OCI-LY3 (cell line): ENCODE measurements at regions not wholly inside any gene's neighbourhood (a gene's known extent, or its start where the extent isn't known, plus 50 kb on each side); places are given as distances from the start of the nearest gene placed in this dataset.
A peak's percentile ranks its signal among the peaks of the same experiment; 100 is the strongest.

ENCODE experiments used
- H2AFZ ChIP-seq: fragments of 200-600, 300-600 bp; shearing (Covaris generic); 2 replicates; pipeline ENCODE4 v1.6.0; 2014; ENCODE audit warnings: antibody characterized with exemption, low read depth, low read length
- H3K27ac ChIP-seq: fragments of 200-600, 300-600 bp; sonication (generic); 2 replicates; pipeline ENCODE4 v1.5.1; 2014; ENCODE audit warnings: mild to moderate bottlenecking, low read length, moderate library complexity, mixed read lengths
- H3K27me3 ChIP-seq: fragments of 200-600, 300-600 bp; sonication (generic); 2 replicates; pipeline ENCODE4 v1.6.1; 2014; ENCODE audit warnings: low read depth, low read length, mixed read lengths
- H3K36me3 ChIP-seq: fragments of 200-600, 300-600 bp; sonication (generic); replicated peaks from 2 replicates; pipeline ENCODE3; 2014; ENCODE audit warnings: low read depth, low read length, mixed read lengths
- H3K4me1 ChIP-seq: fragments of 300-600, 200-600 bp; sonication (generic); 2 replicates; pipeline ENCODE4 v1.6.1; 2014; ENCODE audit warnings: low read length, mixed read lengths
- H3K4me2 ChIP-seq: fragments of 200-600, 300-600 bp; sonication (generic); 2 replicates; pipeline ENCODE4 v1.6.1; 2014; ENCODE audit warnings: low read length, mixed read lengths
- H3K4me3 ChIP-seq: fragments of 300-600, 200-600 bp; sonication (generic); 2 replicates; pipeline ENCODE4 v1.5.1; 2014; ENCODE audit warnings: antibody characterized with exemption, mild to moderate bottlenecking, low read length, moderate library complexity
- H3K79me2 ChIP-seq: fragments of 300-600, 200-600 bp; shearing (Covaris generic); 2 replicates; pipeline ENCODE4 v1.6.1; 2014; ENCODE audit warnings: mild to moderate bottlenecking, low read length, mixed read lengths
- H3K9ac ChIP-seq: fragments of 300-600, 200-600 bp; shearing (Covaris generic); 2 replicates; pipeline ENCODE4 v1.6.0; 2014; ENCODE audit warnings: mild to moderate bottlenecking, low read length, moderate library complexity
- H3K9me3 ChIP-seq: fragments of 200-600, 300-600 bp; shearing (Covaris generic); 2 replicates; pipeline ENCODE4 v1.6.1; 2014; ENCODE audit warnings: low read length, mixed read lengths; ENCODE audit not compliant: insufficient read depth
- H4K20me1 ChIP-seq: fragments of 200-600, 300-600 bp; sonication (generic); 2 replicates; pipeline ENCODE4 v1.6.1; 2016; ENCODE audit warnings: low read length, mixed read lengths; ENCODE audit not compliant: insufficient read depth
- EZH2phosphoT487 ChIP-seq: fragments of 200-600 bp; shearing (Covaris generic); IDR thresholded peaks from 2 replicates; pipeline ENCODE4 v1.6.1; 2018; ENCODE audit warnings: antibody characterized with exemption, mixed run types, low read depth
- TF ChIP-seq, protein P1 (sequence below): fragments of 200-600, 300-600 bp; sonication (generic); IDR thresholded peaks from 2 replicates; pipeline ENCODE4 v1.5.1; 2014; ENCODE audit warnings: antibody characterized with exemption, low read length, low read depth

DNA sequence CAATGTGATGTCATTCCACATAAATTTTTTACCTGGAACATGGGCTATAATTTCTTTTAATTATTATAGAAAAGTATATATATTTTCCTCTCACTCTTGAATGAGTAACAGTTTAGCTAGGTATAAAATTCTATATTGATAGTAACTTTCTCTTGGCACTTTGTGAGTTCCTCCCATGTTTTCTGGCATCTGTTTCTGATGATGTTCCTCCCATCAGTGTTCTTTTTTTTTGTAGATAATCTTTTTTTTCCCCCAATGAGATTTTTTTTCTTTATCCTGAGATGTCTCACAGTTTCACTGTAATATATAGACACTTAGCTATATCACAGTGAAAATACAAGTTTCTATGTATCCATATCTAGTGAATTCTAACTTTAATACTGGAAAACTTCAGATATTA lies 75.2 kb downstream of the IER5 start:
- H3K79me2 ChIP-seq = no peaks in the 10 kb centered on the region
- no peak overlapping the region for H3K4me2 ChIP-seq
- no peak overlapping the region for H3K9ac ChIP-seq
- no peak overlapping the region for H3K4me3 ChIP-seq
- TF ChIP-seq, protein P1, sequence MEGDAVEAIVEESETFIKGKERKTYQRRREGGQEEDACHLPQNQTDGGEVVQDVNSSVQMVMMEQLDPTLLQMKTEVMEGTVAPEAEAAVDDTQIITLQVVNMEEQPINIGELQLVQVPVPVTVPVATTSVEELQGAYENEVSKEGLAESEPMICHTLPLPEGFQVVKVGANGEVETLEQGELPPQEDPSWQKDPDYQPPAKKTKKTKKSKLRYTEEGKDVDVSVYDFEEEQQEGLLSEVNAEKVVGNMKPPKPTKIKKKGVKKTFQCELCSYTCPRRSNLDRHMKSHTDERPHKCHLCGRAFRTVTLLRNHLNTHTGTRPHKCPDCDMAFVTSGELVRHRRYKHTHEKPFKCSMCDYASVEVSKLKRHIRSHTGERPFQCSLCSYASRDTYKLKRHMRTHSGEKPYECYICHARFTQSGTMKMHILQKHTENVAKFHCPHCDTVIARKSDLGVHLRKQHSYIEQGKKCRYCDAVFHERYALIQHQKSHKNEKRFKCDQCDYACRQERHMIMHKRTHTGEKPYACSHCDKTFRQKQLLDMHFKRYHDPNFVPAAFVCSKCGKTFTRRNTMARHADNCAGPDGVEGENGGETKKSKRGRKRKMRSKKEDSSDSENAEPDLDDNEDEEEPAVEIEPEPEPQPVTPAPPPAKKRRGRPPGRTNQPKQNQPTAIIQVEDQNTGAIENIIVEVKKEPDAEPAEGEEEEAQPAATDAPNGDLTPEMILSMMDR = no peak
- H3K27ac ChIP-seq = no peak overlapping the region
- H3K36me3 ChIP-seq = peaks cover 4% of the 10 kb centered on the region
- no peaks in the 10 kb centered on the region for H3K27me3 ChIP-seq
- no peak overlapping the region for H2AFZ ChIP-seq
- H3K4me1 ChIP-seq = peaks cover 4% of the 10 kb centered on the region; the same call in 1 of the 2 replicates
- H4K20me1 ChIP-seq = no peaks in the 10 kb centered on the region
- H3K9me3 ChIP-seq = peaks cover 9% of the 10 kb centered on the region; the same call in 1 of the 2 replicates

DNA sequence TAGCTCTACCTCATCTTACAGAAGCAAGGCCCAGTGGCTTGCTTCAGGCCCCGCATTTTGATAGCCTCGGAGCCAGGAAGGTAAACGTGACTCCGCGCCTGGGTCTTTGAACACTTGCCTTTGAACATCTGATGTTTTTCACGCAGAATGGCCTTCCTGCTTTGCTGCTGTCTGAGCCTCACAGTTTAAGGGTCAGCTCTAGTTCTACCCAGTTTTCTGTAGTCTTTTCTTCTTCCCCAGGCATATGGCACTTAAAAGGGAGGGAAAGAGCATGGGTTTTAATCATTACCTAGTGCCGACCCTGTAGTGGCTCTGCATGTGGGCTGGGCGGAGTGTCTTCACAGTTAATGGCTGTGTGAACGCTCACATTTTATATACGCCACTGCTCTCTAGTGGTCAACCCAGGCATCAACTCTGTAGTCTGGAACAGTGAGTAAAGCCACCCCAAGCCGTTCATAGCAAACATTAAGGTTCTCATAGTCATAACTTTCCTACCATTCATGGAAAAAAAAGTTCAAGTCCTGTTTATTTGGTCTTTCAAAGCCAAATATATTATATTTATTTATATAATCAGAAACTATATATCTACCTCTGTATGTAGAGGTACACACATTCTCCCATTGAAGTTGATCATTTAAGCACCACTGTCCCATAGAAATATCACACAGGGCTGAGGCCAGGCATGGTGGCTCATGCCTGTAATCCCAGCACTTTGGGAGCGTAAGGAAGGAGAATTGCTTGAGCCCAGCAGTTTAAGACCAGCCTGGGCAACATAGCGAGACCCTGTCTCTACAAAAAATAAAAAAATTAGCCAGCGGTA lies 78.1 kb downstream of the IER5 start:
- Histone ChIP-seq H3K27me3 (no peaks in the 10 kb centered on the region), H3K9ac (no peak overlapping the region), H3K9me3 (peaks cover 9% of the 10 kb centered on the region; the same call in 1 of the 2 replicates), H2AFZ (peak overlapping the region; percentile 71), H3K4me1 (peaks cover 4% of the 10 kb centered on the region; the same call in 1 of the 2 replicates), H3K4me3 (peak overlapping the region; percentile 19), H4K20me1 (no peaks in the 10 kb centered on the region), H3K79me2 (no peaks in the 10 kb centered on the region), H3K27ac (no peak overlapping the region), H3K36me3 (peaks cover 4% of the 10 kb centered on the region), H3K4me2 (peak overlapping the region; percentile 53)
- no peak for TF ChIP-seq EZH2phosphoT487
- TF ChIP-seq, protein P1 = peak; percentile 92

DNA sequence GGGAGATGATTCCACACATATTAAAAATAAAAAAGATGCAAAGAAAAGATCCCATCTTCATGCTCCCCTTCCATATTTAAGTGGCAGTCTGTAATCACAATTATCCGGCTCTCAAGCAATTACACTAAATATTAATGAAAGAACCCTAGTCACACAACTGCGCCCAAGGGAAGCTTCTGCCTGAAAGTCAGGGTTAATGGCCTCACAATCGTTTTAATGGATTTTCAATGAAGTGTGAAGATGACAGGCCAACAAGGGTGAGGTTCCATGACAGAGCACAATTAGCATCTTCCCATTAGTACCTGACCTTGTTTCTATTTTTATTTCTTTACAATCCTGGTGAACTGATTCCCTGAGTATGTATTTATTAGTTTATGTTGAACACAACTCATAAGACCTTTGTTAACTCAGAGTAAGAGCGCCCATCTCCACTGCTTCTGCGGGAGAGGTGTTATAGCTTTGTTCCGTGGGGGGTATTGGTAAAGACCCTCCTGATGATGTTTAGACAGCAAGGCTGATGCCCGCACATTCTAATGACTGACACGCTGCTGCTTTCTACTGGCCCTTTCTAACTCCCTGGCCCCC lies 80.9 kb downstream of the IER5 start:
- Histone ChIP-seq H3K4me3 (no peak overlapping the region), H3K4me2 (no peak overlapping the region), H3K27me3 (no peaks in the 10 kb centered on the region), H3K9ac (no peak overlapping the region), H3K36me3 (no peaks in the 10 kb centered on the region), H3K27ac (no peak overlapping the region), H4K20me1 (no peaks in the 10 kb centered on the region), H3K9me3 (peaks cover 18% of the 10 kb centered on the region), H3K79me2 (no peaks in the 10 kb centered on the region), H2AFZ (no peak overlapping the region), H3K4me1 (peaks cover 4% of the 10 kb centered on the region; the same call in 1 of the 2 replicates)
- no peak for TF ChIP-seq EZH2phosphoT487
- TF ChIP-seq, protein P1 = no peak

DNA sequence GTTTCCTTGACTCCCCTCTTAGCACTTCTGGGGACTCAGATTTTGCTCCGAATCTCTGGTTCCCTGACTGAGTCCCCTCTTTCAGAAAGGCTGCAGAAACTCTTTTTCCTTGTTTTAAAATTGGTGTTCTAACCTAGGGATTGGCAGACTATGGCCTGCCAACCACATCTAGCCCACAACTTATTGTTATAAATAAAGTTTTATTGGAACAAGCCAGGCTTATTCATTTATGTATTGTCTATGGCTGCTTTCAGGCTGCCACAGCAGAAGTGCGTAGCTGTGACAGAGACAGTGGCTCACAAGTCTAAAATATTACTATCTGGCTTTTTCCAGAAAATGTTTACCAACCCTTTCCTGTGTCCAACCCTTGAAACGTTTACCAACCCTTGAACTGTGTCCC lies 81.7 kb downstream of the IER5 start:
- Histone ChIP-seq H3K4me1 (peaks cover 4% of the 10 kb centered on the region; the same call in 1 of the 2 replicates), H4K20me1 (no peaks in the 10 kb centered on the region), H3K27ac (no peak overlapping the region), H2AFZ (no peak overlapping the region), H3K36me3 (no peaks in the 10 kb centered on the region), H3K9me3 (peaks cover 18% of the 10 kb centered on the region), H3K79me2 (no peaks in the 10 kb centered on the region), H3K27me3 (no peaks in the 10 kb centered on the region), H3K4me2 (no peak overlapping the region), H3K4me3 (no peak overlapping the region), H3K9ac (no peak overlapping the region)
- no peak for TF ChIP-seq EZH2phosphoT487
- TF ChIP-seq, protein P1 = no peak
